CD14-positive monocyte (primary cell): ENCODE measurements at regions not wholly inside any gene's neighbourhood (a gene's known extent, or its start where the extent isn't known, plus 50 kb on each side); places are given as distances from the start of the nearest gene placed in this dataset.

ENCODE experiments used
- DNase-seq, 3 donors: peaks; one replicate each; pipeline ENCODE4 v3.0.0-alpha.2; 2011 to 2022
- H2AFZ ChIP-seq: 2 replicates; pipeline ENCODE4 v1.6.0; 2012; ENCODE audit warnings: mild to moderate bottlenecking, low read depth, low read length, inconsistent platforms; ENCODE audit not compliant: insufficient read depth, poor library complexity, severe bottlenecking
- H3K27ac ChIP-seq, 2 donors: 1 replicate in 1 of 2; 2 replicates in 1 of 2; pipeline ENCODE4 v1.5.1; 2012 to 2013; ENCODE audit warnings: low read length in 2 of 2, control low read depth in 1 of 2, inconsistent platforms in 1 of 2, low read depth in 1 of 2, mild to moderate bottlenecking in 1 of 2
- H3K27me3 ChIP-seq, 2 donors: one replicate each; pipeline versions ENCODE4 v1.6.0 to v1.6.1; 2011 to 2013; ENCODE audit warnings: low read length in 2 of 2; ENCODE audit not compliant: control insufficient read depth in 2 of 2, insufficient read depth in 2 of 2
- H3K36me3 ChIP-seq, 2 donors: replicated peaks in 1 of 2; 1 replicate in 1 of 2; 2 replicates in 1 of 2; pipeline versions ENCODE4 v1.5.1 to v1.6.1; 2012 to 2013; ENCODE audit warnings: low read length in 2 of 2, control low read depth in 1 of 2, inconsistent platforms in 1 of 2, mild to moderate bottlenecking in 1 of 2; ENCODE audit not compliant: insufficient read depth in 2 of 2, control insufficient read depth in 1 of 2
- H3K4me1 ChIP-seq, 2 donors: 1 replicate in 1 of 2; 2 replicates in 1 of 2; pipeline versions ENCODE4 v1.5.1 to v1.6.1; 2012 to 2013; ENCODE audit warnings: low read length in 2 of 2, control low read depth in 1 of 2, inconsistent platforms in 1 of 2, mild to moderate bottlenecking in 1 of 2, moderate library complexity in 1 of 2; ENCODE audit not compliant: insufficient read depth in 2 of 2, control insufficient read depth in 1 of 2
- H3K4me2 ChIP-seq: replicated peaks from 2 replicates; pipeline ENCODE3; 2012; ENCODE audit warnings: low read length, moderate library complexity, mild to moderate bottlenecking; ENCODE audit not compliant: poor library complexity, severe bottlenecking; ENCODE audit errors: extremely low read depth
- H3K4me3 ChIP-seq, 3 experiments: fragments of 200-600 bp in 1 of 3; sonication (generic) in 1 of 3; replicated peaks in 1 of 3; 1 replicate in 2 of 3; 2 replicates in 1 of 3; pipeline ENCODE4 v1.5.1; 2011 to 2013; ENCODE audit warnings: low read length in 3 of 3, mild to moderate bottlenecking in 3 of 3, control low read depth in 2 of 3, low read depth in 2 of 3, inconsistent platforms in 1 of 3, moderate library complexity in 1 of 3
- H3K79me2 ChIP-seq: 2 replicates; pipeline ENCODE4 v1.6.0; 2012; ENCODE audit warnings: mild to moderate bottlenecking, control low read depth, inconsistent platforms, low read length, moderate library complexity; ENCODE audit not compliant: insufficient read depth
- H3K9ac ChIP-seq: 2 replicates; pipeline ENCODE4 v1.6.0; 2017; ENCODE audit warnings: low read length, mild to moderate bottlenecking; ENCODE audit not compliant: insufficient read depth, poor library complexity, severe bottlenecking
- H3K9me3 ChIP-seq, 2 donors: replicated peaks in 1 of 2; 1 replicate in 1 of 2; 2 replicates in 1 of 2; pipeline versions ENCODE4 v1.5.1 to v1.6.1; 2012 to 2013; ENCODE audit warnings: low read length in 2 of 2, control low read depth in 1 of 2; ENCODE audit not compliant: control insufficient read depth in 1 of 2, insufficient read depth in 1 of 2
- H4K20me1 ChIP-seq: 2 replicates; pipeline ENCODE4 v1.6.0; 2012; ENCODE audit warnings: mild to moderate bottlenecking, low read length, control low read depth, moderate library complexity; ENCODE audit not compliant: insufficient read depth
- H3K27ac Mint-ChIP-seq, 7 donors: one replicate each; pipeline ENCODE4 v1.8.0; 2020; ENCODE audit warnings: mild to moderate bottlenecking in 7 of 7, mixed read lengths in 7 of 7, moderate library complexity in 6 of 7, inconsistent platforms in 2 of 7
- H3K27me3 Mint-ChIP-seq, 3 donors: one replicate each; pipeline ENCODE4 v1.8.0; 2021 to 2022; ENCODE audit warnings: low read depth in 3 of 3, mild to moderate bottlenecking in 3 of 3, mixed read lengths in 3 of 3, moderate library complexity in 3 of 3, inconsistent platforms in 1 of 3
- H3K36me3 Mint-ChIP-seq, 2 donors: one replicate each; pipeline ENCODE4 v1.8.0; 2020; ENCODE audit warnings: mixed read lengths in 2 of 2, inconsistent platforms in 1 of 2, mild to moderate bottlenecking in 1 of 2
- H3K4me1 Mint-ChIP-seq: one replicate; pipeline ENCODE4 v1.8.0; 2020; ENCODE audit warnings: mild to moderate bottlenecking, mixed read lengths
- H3K4me3 Mint-ChIP-seq, 2 donors: one replicate each; pipeline ENCODE4 v1.8.0; 2020; ENCODE audit warnings: mild to moderate bottlenecking in 2 of 2, mixed read lengths in 2 of 2, moderate library complexity in 1 of 2
- H3K9me3 Mint-ChIP-seq, 7 donors: one replicate each; pipeline ENCODE4 v1.8.0; 2020 to 2022; ENCODE audit warnings: mixed read lengths in 7 of 7, mild to moderate bottlenecking in 6 of 7, moderate library complexity in 6 of 7, inconsistent platforms in 2 of 7
- WGBS: methylation state at CpG from one replicate; pipeline ENCODE4 v1.1.5; 2013; ENCODE audit warnings: missing lambda C conversion rate; ENCODE audit not compliant: insufficient coverage; 5-methylcytosine and 5-hydroxymethylcytosine counted together
- intact Hi-C, 2 donors: fragments of 100-400 bp; cut with micrococcal nuclease; formaldehyde crosslinking; loops; one replicate each; pipeline versions ENCODE4 v1.15.0 to v1.15.1; 2023
- TF ChIP-seq, protein P1 (sequence below): fragments of 200-600 bp; IDR thresholded peaks from one replicate; pipeline ENCODE4 v1.8.0; 2022; ENCODE audit warnings: antibody characterized with exemption, mild to moderate bottlenecking

DNA sequence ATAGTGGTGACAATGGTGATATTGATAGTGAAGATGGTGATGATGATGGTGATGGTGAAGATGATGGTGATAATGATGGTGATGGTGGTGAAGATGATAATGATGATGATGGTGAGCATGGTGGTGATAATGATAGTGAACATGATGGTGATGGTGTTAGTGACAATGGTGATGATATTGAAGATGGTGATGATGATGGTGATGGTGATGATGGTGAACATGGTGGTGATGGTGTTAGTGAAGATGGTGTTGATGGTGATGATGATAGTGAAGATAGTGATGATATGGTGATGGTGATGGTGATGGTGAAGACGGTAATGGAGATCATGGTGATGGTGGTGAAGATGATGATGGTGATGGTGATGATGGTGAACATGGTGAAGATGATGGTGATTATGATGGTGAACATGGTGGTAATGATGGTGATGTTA is 259.2 kb downstream of the MATN1 start:
- H3K27ac Mint-ChIP-seq, result no peak overlapping the region
- no peak overlapping the region for H3K4me2 ChIP-seq
- H3K9me3 ChIP-seq, result peaks cover 0 to 8% of the 10 kb centered on the region in 2 donors
- no peak overlapping the region for H3K4me3 ChIP-seq
- no peaks in the 10 kb centered on the region for H3K36me3 Mint-ChIP-seq
- H3K27me3 ChIP-seq, result no peaks in the 10 kb centered on the region
- peaks cover 0 to 5% (median 1%) of the 10 kb centered on the region in 3 donors for H3K27me3 Mint-ChIP-seq
- no peak overlapping the region for H3K4me3 Mint-ChIP-seq
- no peaks in the 10 kb centered on the region for H4K20me1 ChIP-seq
- DNase-seq, result no peak
- no peak overlapping the region for H2AFZ ChIP-seq
- WGBS, result 95% methylated on average over 1 of the region's 1 CpG
- H3K9me3 Mint-ChIP-seq, result peaks cover 0 to 7% (median 5%) of the 10 kb centered on the region in 7 donors
- no peaks in the 10 kb centered on the region for H3K36me3 ChIP-seq
- H3K4me1 Mint-ChIP-seq, result no peaks in the 10 kb centered on the region
- intact Hi-C loops, result no loop called here
- H3K9ac ChIP-seq, result no peak overlapping the region
- no peak overlapping the region for H3K27ac ChIP-seq
- H3K4me1 ChIP-seq, result no peaks in the 10 kb centered on the region
- no peaks in the 10 kb centered on the region for H3K79me2 ChIP-seq
- TF ChIP-seq, protein P1, sequence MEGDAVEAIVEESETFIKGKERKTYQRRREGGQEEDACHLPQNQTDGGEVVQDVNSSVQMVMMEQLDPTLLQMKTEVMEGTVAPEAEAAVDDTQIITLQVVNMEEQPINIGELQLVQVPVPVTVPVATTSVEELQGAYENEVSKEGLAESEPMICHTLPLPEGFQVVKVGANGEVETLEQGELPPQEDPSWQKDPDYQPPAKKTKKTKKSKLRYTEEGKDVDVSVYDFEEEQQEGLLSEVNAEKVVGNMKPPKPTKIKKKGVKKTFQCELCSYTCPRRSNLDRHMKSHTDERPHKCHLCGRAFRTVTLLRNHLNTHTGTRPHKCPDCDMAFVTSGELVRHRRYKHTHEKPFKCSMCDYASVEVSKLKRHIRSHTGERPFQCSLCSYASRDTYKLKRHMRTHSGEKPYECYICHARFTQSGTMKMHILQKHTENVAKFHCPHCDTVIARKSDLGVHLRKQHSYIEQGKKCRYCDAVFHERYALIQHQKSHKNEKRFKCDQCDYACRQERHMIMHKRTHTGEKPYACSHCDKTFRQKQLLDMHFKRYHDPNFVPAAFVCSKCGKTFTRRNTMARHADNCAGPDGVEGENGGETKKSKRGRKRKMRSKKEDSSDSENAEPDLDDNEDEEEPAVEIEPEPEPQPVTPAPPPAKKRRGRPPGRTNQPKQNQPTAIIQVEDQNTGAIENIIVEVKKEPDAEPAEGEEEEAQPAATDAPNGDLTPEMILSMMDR, result no peak

DNA sequence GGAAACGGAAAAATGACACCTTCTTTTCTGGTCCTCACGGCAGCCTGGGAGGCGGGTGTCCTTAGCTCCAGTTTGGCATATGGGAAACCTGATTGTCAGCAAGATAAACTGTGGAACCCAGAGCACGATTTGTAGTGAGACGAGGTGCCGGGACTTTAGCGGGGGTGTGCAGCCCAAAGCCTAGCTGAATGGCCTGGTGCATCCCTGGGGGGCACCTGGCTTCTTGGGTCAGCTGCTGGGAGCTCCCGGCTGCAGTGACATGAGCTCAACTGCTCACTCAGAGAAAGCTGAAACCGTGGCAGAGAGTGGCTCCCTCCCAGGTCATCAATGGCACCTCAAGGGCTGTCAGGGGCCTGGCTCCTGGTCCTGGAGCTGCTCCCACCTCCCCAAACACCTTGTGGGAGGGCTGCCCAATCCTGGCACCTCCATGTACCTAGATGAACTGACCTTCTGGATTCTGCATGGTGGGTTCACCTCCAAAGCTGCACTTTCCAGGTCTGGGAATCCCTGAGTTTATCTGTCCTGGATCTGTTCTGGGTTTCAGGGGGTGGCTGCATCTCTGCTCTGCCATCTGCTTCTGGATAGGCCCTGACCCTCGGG is 260.5 kb downstream of the MATN1 start:
- no peak for DNase-seq

More for the DNA sequence above, 260.5 kb downstream of the MATN1 start:
- Mint-ChIP-seq H3K9me3 (peaks cover 0 to 8% (median 5%) of the 10 kb centered on the region in 7 donors), H3K27ac (no peak overlapping the region), H3K4me3 (no peak overlapping the region), H3K36me3 (no peaks in the 10 kb centered on the region), H3K4me1 (no peaks in the 10 kb centered on the region), H3K27me3 (peaks cover 0 to 5% (median 1%) of the 10 kb centered on the region in 3 donors)
- intact Hi-C loops, result no loop called here
- H3K4me2 ChIP-seq, result no peak overlapping the region
- H3K4me1 ChIP-seq, result no peaks in the 10 kb centered on the region
- no peak overlapping the region for H3K9ac ChIP-seq
- 81% methylated on average over 10 of the region's 10 CpGs for WGBS
- no peaks in the 10 kb centered on the region for H3K27me3 ChIP-seq
- peaks cover 0 to 9% of the 10 kb centered on the region in 2 donors for H3K9me3 ChIP-seq
- TF ChIP-seq, protein P1, result no peak
- H3K79me2 ChIP-seq, result no peaks in the 10 kb centered on the region
- H3K36me3 ChIP-seq, result no peaks in the 10 kb centered on the region
- H3K4me3 ChIP-seq, result no peak overlapping the region
- H2AFZ ChIP-seq, result no peak overlapping the region
- H4K20me1 ChIP-seq, result no peaks in the 10 kb centered on the region
- no peak overlapping the region for H3K27ac ChIP-seq
